GM19397 (cell line): ENCODE measurements at regions not wholly inside any gene's neighbourhood (a gene's known extent, or its start where the extent isn't known, plus 50 kb on each side); places are given as distances from the start of the nearest gene placed in this dataset.

Experiments
- ATAC-seq: cut with Tn5 transposase; IDR thresholded peaks from one replicate; pipeline ENCODE4 v1.9.1; 2021; ENCODE audit warnings: mild to moderate bottlenecking, moderate library complexity; ENCODE audit not compliant: unreplicated experiment

DNA sequence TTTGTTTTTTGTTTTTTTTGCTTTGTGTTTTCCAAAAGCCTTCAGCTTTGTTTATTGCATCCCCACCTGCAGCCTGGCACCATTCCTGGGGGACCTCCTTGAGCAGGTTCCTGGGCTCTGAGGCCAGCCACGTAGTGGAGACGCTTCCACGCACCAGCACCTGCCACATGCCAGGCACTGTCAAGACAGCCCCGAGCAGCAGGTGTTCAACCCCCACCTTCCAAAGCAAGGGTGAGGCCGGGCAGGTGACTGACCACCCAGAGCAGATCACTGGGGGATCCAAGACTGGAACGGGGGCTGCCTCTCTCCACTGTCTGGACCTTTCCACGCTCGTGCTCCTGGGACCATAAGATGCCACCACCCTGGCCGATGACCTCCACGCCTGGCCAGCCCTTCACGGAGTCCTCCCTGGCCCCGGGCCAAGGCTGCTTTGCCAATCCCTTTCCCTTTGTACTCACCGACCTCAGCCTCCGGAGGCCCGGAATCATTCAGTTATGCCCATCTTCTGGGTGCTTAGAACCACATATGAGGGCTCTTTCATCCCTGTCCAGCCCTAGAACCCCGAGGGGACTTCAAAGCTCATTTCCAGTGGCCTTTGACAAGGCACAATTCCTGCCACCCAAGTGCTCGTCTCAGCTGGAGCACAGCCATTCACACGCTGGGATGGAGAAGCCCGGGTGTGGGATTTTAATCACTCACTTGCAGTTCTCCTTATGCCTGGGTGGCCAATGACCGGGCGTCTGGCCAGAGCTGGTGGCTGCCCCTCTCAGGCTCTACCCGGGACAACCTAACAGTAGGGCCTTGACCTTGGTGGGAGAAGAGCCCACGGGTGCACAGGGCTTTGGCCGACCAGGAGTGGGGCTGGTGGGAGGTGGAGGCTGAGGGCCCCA lies 330.8 kb downstream of the NPHP4 start:
- ATAC-seq = no peak

DNA sequence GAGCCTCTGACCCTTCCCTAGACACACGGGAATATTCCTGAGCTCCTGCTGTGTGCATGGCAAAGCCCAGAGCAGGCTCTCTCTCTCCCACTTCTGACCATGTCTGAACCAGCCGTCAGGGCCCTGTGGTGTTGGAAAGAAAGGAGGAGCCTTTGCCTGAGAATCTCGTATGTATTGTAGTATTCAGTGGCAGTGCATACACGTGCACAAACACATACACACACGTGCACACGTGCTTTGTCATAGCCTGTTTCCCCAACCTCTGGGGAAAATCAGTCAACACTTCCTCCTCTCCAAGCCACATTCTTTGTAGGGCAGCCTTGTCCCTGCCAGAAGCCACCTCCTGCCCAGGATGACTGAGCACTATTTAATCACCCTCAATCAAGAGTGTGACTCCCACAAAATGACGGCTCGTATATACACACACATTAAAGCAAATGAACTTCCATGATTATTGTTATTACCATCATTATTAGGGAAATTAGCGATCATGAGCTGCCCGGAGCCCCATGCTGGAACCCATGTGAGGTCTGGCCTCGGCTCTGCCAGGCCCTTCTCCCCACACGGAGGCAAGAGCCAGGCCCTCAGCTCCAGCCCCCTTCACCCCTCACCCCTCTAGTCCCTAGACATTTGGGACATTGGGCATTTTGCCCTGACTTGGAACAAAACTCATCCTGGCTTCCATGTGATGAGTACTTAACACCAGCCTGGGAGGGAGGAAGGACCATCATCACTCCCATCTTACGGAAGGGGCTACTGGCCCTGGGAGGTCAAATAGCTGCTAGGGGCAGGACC lies 331.9 kb downstream of the NPHP4 start:
- ATAC-seq = no peak

DNA sequence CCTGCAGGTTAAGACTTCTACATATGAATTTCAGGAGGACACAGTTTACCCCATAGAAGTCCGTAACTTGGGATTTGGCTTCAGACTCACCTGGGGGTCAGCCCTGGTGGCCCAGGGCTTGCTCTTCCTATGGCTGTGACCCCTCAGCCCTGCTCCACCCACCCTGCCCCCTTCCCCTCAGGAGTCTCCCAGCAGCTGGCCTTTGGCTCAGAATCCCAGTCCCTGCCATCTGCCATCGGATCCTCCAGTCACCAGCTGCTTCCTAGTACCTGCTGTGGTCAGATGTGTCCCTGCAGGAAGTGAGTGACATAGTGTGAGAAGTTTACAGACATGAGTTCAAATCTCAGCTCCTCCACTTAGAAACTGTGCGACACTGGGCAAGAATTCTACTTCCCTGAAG lies 332.6 kb downstream of the NPHP4 start:
- ATAC-seq = no peak

DNA sequence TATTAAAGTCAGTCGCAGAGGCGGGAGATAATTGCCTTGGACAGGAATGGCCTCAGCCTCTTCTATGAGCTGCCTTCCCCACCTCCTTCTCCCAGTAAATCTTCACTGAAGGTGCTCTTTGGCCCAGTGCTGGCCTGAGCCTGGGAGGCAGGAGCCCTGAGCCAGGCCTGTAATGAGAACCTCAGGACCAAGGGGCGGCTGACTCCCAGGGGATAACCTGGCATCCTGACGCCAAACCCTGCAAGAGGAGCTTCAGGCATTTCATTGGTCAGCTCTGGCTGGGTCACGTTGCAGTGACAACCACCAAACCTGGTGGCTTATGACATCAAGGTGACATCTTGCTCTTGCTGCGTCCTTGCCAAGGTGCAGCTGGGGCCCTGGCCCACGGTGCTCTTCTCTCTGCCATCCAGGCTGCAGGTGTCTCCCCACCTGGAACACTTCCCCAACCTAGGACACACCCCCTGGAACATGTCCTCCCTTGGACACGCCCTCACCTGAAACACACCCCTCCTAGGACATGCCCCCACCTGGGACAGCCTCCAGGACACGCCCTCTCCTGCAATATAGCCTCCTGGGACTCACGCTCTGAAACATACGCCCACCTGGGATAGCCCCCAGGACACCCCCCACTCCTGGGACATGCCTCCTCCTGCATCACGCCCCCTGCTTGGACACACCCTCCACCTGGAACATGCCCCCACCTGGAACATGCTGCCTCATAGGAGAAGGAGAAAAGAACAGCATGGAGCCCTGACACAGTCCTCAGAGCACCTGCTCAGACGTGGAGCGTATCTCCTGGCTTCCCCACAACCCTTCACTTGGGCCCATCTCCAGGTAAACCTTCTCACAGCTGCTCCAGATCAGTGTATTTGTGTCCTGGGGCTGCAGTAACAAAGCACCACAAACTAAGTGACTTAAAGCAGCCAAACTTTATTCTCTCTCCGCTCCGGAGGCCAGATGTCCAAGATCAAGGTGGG lies 333.6 kb downstream of the NPHP4 start:
- no peak for ATAC-seq

DNA sequence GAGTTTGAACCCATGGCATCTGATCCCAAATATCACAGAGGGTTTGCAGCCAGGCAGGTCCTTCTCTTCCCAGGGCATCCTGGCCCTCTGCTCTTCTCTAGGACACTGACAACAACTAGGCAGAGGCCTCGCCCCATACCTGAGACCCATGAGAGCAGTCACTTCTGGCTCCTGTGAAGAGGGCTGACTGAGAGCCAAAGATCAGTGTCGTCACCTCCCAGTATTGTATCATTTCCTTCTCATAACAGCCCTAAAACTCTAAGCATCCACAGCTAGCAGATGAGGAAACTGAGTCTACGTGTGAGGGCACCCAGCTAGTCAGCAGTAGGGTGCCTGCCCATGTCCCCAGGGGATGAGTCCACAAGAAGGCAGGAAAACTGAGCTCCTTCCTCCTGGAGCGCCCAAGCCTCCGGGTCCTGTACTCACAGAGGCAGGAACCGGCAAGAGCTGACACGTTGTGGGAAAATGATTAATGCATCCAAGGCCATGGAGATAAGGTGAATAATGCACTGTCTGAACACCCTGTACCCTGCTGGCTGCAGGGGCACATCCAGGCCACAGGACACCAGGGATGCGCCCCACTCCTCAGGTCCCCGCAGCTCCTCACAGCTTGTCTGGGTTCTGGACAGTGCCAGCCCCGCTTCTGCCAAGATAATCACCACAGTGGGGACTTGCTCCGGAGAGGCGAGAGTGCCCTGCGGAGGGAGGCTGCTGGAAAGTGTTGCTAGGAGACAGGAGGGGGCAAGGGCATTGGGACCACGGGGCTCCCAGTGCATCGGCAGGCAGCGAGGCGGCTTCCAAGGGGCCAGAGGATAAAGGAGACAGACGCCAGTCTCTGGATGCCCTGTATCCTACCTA lies 340.0 kb downstream of the NPHP4 start:
- ATAC-seq = no peak

DNA sequence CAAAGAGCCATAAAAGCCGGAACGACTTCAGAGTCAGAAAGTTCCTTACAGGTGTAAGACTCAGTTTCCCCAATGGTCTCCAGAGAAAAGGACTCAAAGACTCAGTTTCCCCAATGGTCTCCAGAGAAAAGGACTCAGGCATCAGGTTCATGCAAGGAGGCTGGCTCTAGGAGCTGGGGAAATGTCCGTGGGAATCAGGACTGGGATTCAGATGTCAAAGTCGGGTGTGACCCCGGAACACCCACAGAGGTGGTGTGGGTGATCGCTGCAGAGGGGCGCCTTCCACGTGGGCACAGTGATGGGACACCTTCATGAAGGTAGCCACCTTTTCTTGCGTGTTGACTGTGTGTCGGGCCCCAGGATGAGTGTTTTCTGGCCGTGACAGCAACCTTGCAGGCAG lies 340.8 kb downstream of the NPHP4 start:
- ATAC-seq = no peak

DNA sequence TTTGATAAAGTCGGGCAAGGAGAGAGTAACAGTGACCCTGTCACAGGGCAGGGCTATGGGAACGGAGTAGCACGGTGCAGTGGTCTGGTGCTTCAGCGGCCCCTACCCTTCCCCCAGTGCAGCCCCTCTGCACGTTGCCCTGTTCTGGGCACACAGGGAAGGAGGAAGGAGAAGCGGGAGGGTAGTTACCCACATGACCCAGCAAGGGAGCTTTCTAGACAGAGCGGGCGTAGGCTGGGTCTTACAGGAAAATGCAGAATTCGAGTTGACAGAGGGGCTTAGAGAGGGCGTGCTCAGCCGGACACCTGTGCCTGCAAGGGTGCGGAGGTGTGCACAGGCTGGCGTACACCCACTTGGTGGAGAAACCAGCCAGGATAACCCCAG lies 341.2 kb downstream of the NPHP4 start:
- ATAC-seq = no peak

DNA sequence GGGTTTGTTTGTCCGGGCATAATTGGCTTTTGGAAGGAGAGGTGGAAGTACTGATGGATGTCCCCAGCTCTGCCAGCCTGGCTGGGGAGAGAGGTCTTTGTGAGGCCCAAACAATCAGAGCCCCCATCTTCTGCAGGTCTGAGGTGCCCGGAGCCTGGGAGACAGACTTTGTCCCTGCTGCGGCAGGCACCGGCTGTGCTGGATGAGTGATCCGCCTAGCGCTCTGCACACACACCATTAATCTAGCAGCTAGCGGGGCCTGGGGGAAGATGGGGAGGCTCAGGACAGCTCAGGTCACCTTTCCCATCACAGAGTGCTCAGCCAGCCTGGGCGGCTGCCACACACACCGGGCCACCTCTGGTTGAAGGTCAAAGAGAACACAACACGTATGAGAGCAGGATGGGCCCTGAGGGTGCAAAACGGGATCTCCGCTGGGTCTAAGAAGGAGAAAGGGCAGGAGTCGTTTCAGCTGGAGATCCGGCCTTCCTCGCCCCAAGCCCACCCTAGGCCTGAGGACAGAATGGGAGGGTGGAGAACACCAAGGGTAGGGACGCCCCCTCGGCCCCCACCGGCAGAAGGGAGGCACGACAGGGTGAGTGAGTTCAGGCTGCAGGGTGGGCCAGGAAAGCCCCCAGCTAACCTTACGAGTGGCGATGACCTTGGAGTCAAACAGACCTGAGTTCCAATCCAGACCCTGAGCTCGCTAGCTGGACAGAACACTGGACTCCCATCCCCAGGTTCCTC lies 341.8 kb downstream of the NPHP4 start:
- ATAC-seq = no peak

DNA sequence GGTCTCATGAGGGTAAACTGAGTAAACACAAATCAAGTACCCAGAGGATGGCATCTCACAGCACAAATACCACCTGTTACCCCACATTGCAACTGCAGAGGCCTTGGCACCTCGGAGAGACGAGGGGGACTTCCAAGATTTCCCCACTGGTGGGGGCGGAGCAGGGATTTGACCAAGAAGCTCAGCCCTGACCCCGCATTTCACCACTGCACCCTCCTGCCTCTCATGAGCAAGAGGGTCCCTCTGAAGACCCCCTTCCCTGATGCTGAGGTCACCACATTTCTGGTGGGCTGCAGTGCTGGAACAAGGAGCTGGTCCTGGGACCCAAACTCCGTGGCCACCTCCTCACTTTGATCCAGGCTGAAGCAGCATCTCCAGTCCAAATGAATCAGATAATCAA lies 342.4 kb downstream of the NPHP4 start:
- ATAC-seq = no peak

DNA sequence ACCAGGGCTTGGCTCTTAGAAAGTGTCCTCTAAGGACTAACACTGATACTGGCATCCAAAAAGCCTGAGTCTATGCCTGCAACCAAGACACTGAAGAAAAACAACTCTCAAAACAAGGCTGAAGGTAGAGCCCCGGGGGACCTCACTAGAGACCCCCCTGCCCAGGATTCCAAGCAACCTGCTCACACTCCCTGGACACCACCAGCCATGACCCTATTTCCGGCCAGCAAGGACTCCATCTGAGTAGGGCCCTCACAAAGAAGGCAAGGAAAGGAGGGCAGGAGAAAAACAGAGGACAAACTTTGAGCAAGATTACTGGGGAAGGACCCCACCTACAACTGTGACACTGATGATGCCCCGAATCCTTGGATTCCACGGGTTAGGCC lies 343.1 kb downstream of the NPHP4 start:
- no peak for ATAC-seq

DNA sequence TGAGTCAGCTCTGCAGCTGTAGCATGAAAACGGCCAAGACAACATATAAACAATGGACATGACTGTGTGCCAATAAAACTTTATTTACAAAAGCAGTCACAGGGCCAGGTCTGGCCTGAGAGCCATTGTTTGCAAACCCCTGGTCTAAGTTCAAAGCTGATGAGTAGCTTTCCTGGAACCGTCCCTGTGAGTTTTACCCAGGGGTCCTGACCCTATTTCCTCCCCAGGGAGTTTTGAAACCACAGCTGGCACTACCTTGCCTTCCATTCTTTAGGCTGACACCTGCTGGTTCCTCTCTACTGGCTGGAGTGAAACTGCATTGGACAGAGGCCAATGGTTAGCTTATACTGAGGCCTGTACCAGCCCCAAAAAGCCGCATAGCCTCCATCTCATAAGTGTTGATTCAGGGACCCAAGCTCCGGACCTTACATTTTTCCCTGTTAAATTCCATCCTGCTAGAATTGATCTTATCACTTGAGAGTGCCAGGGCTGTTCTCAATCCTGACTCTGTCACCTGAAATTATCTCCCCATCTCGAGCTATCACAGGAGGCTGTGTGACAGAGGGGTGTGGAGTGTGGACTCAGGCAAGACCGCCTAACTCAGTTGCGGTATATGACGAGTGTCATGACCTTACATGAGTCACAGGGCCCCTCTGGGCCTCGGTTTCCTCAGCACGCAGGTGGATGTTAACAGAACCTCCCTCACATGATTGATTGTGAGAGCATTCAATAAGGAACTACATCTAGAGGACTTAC lies 343.6 kb downstream of the NPHP4 start:
- ATAC-seq = no peak

DNA sequence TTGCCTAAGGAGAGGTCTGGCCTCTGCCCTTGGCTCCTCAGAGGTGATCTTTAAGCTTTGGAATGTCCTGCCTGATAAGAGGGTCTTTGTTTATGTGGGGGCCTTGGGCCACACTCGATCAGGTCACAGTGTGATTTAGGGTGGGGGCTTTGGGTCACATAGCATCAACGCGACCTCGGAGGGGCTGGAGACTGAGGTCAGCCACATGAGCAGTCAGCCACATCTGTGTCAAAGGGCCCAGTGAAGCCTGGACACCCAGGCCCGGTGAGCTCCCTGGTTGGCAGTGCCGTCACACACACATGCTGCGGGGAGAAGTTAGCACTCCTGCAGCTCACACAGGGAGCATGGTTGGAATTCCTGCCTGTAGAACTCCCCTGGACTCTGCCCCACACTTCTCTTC lies 345.0 kb downstream of the NPHP4 start:
- no peak for ATAC-seq

DNA sequence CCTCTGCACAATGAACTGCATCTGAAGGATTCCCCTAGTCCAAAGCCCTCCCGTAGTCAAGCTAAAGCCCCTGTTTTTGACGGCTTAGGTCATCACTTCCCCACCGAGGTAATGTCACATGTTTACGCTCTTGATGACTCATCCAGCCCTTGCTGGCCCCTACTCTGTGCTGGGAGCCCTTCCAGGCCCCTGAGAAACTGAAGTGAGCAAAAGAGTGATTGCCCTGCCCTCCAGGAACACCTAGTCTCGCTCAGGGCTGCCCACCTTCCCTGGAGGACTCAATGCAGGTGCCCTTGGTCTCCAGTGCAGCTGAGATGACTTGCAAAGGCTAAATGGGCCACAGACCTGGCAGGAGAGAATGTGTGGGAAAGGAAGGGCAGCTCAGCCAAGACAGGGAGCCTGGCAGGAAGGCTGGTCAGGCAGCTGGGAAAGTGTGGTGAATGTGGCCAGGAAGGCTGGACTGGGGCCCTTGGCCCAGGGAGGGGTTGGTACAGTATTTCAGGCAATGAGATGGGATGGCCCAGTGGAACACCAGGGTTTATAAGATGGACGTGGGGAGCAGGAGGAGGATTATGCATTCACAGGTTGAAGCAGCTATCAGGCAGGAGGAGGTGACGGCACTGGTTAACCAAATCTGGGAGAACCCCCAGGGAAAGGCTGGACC lies 345.6 kb downstream of the NPHP4 start:
- ATAC-seq = no peak

DNA sequence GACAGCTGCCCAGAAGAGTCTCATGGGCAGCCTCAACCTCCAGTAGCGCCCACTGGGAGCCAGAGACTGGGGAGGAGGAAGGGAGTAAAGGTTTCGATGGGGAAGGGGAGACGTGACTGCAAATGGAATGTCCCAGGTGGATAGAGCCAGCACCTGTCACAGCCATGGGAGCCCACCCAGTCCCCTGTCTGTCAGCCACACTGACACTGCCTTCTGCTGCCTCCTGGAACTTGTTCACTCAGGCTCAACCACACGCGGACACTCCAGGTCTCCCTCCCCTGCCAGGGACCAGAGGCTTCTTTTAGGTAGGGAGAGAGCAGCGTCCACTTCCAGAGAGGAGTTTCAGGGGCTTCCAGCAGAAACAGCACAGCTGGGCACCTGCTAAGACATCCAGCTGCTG lies 346.3 kb downstream of the NPHP4 start:
- no peak for ATAC-seq

DNA sequence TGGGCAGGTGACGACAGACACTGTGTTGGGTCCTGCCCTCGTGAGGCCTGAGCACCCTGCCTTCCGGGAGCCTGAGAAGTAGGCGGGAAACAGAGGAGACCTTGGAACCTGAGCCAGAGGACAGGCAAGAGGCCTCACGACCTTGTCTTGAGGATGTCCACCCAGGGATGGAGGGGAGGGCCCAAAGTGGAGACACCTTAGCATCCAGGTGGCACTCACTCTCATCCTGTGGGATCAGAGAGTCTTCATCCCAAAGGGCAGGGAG lies 347.2 kb downstream of the NPHP4 start:
- ATAC-seq = no peak

DNA sequence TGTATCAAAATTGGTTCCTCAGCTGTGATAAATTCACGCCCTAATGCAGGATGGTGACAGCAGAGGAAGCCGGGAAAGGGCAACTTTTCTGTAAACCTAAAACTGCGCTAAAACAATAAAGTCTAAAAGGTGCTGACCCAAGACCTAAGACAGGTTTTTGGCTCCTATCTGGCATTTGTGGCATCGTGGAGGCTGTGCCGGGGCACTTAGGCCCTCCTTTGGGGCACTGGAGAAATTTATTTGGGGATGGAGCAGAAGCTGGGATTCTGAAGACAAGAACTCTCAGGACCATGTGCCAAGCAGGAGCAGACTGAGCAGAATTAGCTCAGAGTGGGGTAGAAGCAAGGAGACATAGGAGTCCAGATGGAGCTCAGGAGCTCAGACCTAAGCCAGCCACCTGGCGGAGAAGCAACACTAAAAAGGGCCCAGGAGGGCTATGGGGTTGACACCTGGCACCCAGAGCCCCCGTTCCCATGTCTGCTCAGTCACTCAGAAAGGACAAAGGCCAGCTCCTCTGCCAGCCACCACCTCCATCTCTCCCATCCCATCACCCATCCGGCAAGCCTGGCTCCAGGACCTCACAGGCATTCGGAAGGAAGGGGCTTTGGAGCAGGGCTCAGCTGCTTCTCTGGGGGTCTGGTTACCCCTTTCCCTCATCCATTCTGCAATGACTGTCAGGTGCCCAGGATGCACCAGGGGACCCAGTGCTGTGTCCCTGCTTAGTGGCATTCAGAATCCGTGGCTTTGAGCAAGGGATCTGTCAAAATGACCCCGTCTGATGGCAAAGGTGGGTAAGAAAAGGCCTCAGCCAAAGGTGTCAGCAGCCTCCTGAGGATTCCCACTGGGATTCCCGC lies 347.7 kb downstream of the NPHP4 start:
- no peak for ATAC-seq

DNA sequence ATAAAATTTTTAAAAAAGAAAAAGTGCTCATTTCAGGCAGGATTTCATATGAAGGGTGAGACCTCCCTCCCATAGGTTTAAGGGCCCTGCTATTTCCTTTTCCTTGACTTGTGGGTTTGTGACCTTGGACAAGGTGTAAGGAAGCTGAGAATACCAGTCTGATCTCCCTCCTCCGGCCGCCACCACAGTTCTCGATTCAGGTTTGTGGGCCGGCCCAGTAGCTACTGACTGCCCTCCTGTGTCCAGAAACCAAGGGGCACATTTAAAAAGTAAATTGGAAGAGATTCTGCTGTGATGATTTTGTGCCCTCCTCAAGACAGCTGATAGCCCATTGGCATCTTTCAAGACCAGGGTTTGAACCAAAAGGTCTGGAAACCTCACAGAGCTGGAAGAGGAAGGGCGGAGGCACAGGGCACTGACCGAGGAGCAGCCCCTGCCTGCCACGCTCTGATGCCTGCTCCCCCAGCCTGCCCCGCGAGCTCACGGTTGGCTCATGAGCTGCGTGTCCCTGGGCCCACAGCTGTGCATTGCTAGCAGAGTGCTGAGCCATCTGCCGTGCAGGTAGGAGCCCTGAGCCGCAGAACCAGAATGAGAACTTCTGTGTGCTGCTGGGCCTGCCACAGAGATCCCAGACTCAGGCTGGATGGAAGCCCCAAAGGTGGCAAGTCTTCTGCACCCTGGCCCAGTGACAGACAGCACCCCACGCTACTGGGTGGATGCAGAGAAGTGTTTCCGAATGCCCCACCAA lies 348.7 kb downstream of the NPHP4 start:
- ATAC-seq = no peak
